GM23338 (cell line): ENCODE measurements at regions not wholly inside any gene's neighbourhood (a gene's known extent, or its start where the extent isn't known, plus 50 kb on each side); places are given as distances from the start of the nearest gene placed in this dataset.

Experiments
- ATAC-seq: fragments of 200-7000 bp; cut with Tn5 transposase; 3 replicates; pipeline ENCODE4 v1.9.1; 2020
- DNase-seq: peaks from one replicate; pipeline ENCODE4 v3.0.0-alpha.2; 2015; ENCODE audit warnings: low spot score
- H2AFZ ChIP-seq: fragments of 200-600 bp; sonication (generic); 2 replicates; pipeline ENCODE4 v1.8.0; 2016; ENCODE audit warnings: antibody characterized with exemption, mild to moderate bottlenecking, moderate library complexity
- H3F3A ChIP-seq: fragments of 200-600 bp; sonication (generic); replicated peaks from 2 replicates; pipeline ENCODE4 v1.8.0; 2017; ENCODE audit warnings: antibody characterized with exemption, mixed run types, low read depth
- H3K27ac ChIP-seq: fragments of 200-600 bp; sonication (generic); 2 replicates; pipeline ENCODE4 v1.6.1; 2016; ENCODE audit warnings: low read depth
- H3K27me3 ChIP-seq: fragments of 200-600 bp; sonication (generic); 2 replicates; pipeline ENCODE4 v1.8.0; 2016; ENCODE audit warnings: mild to moderate bottlenecking, mixed run types, moderate library complexity; ENCODE audit not compliant: insufficient read depth
- H3K36me3 ChIP-seq: fragments of 200-600 bp; sonication (generic); 2 replicates; pipeline ENCODE4 v1.8.0; 2016; ENCODE audit warnings: mild to moderate bottlenecking; ENCODE audit not compliant: insufficient read depth
- H3K4me1 ChIP-seq: fragments of 200-600 bp; sonication (generic); 2 replicates; pipeline ENCODE4 v1.8.0; 2016; ENCODE audit warnings: mild to moderate bottlenecking, moderate library complexity; ENCODE audit not compliant: insufficient read depth
- H3K4me2 ChIP-seq: fragments of 200-600 bp; sonication (generic); 2 replicates; pipeline ENCODE4 v1.7.1; 2017; ENCODE audit warnings: mixed run types
- H3K4me3 ChIP-seq: fragments of 200-600 bp; sonication (generic); 2 replicates; pipeline ENCODE4 v1.6.1; 2016; ENCODE audit warnings: mixed run types
- H3K79me2 ChIP-seq: fragments of 200-600 bp; sonication (generic); replicated peaks from 2 replicates; pipeline ENCODE4 v1.8.0; 2017; ENCODE audit warnings: mild to moderate bottlenecking; ENCODE audit not compliant: insufficient read depth
- H3K9me2 ChIP-seq: fragments of 200-600 bp; sonication (generic); 2 replicates; pipeline ENCODE4 v1.8.0; 2017; ENCODE audit not compliant: insufficient read depth
- H4K20me1 ChIP-seq: fragments of 200-600 bp; sonication (generic); replicated peaks from 2 replicates; pipeline ENCODE4 v1.8.0; 2017; ENCODE audit warnings: mild to moderate bottlenecking; ENCODE audit not compliant: insufficient read depth
- H3K27ac Mint-ChIP-seq: 2 replicates; pipeline ENCODE4 v1.8.0; 2020; ENCODE audit warnings: inconsistent platforms, mild to moderate bottlenecking, moderate library complexity, mixed read lengths
- H3K27me3 Mint-ChIP-seq: 3 replicates; pipeline ENCODE4 v1.8.0; 2022; ENCODE audit warnings: low read depth, mild to moderate bottlenecking, moderate library complexity, mixed read lengths, inconsistent platforms; ENCODE audit not compliant: insufficient read depth, poor library complexity
- H3K36me3 Mint-ChIP-seq: 3 replicates; pipeline ENCODE4 v1.8.0; 2021; ENCODE audit warnings: low read depth, mild to moderate bottlenecking, inconsistent platforms, moderate library complexity, mixed read lengths
- H3K4me1 Mint-ChIP-seq: 3 replicates; pipeline ENCODE4 v1.8.0; 2020; ENCODE audit warnings: mild to moderate bottlenecking, inconsistent platforms, mixed read lengths
- H3K4me3 Mint-ChIP-seq: 3 replicates; pipeline ENCODE4 v1.8.0; 2021; ENCODE audit warnings: moderate library complexity, mild to moderate bottlenecking, inconsistent platforms, mixed read lengths
- H3K9me3 Mint-ChIP-seq: 3 replicates; pipeline ENCODE4 v1.8.0; 2020; ENCODE audit warnings: moderate library complexity, mild to moderate bottlenecking, inconsistent platforms, mixed read lengths
- CTCF ChIP-seq, 2 experiments: fragments of 200-600 bp in 1 of 2; sonication (generic) in 1 of 2; conservative IDR thresholded peaks; 2 replicates each; pipeline versions ENCODE4 v1.5.1 to v1.6.1; 2016 to 2017; ENCODE audit warnings: antibody characterized with exemption in 2 of 2, low read depth in 2 of 2, mild to moderate bottlenecking in 2 of 2, moderate library complexity in 1 of 2
- ETS1 ChIP-seq: IDR thresholded peaks from 2 replicates; pipeline ENCODE4 v1.6.1; 2016; ENCODE audit warnings: antibody characterized with exemption
- NANOG ChIP-seq: IDR thresholded peaks from 2 replicates; pipeline ENCODE4 v1.6.1; 2016; ENCODE audit warnings: antibody characterized with exemption, borderline replicate concordance
- REST ChIP-seq: IDR thresholded peaks from one replicate; pipeline ENCODE4 v1.6.1; 2018; ENCODE audit warnings: antibody characterized with exemption; ENCODE audit not compliant: unreplicated experiment
- STAT1 ChIP-seq: IDR thresholded peaks from one replicate; pipeline ENCODE4 v1.6.1; 2016; ENCODE audit warnings: antibody characterized with exemption; ENCODE audit not compliant: unreplicated experiment
- ZNF114 ChIP-seq: fragments of 250-450 bp; sonication (Bioruptor Pico); IDR thresholded peaks from 2 replicates; pipeline ENCODE4 v1.5.0; 2020; ENCODE audit warnings: mild to moderate bottlenecking, moderate library complexity
- ZNF331 ChIP-seq: fragments of 250-450 bp; sonication (Bioruptor Pico); IDR thresholded peaks from 2 replicates; pipeline ENCODE4 v1.5.0; 2020; ENCODE audit warnings: low read depth, mild to moderate bottlenecking, moderate library complexity

GRCh38 chr4:142975618-142976017 is 129.5 kb upstream of the INPP4B start (continued):
- TF ChIP-seq REST = no peak
- no peak for TF ChIP-seq STAT1
- no peak for TF ChIP-seq CTCF (conservative IDR thresholded peaks at IDR 0.05; ENCODE audit: low read depth in 2 of 2)

- Histone ChIP-seq H4K20me1 (no peaks in the 10 kb centered on the region), H3K4me2 (no peak overlapping the region), H3K27ac (no peak overlapping the region), H2AFZ (no peak overlapping the region), H3K36me3 (no peaks in the 10 kb centered on the region), H3K4me3 (no peak overlapping the region), H3K27me3 (no peaks in the 10 kb centered on the region), H3K9me2 (no peaks in the 10 kb centered on the region), H3K4me1 (no peaks in the 10 kb centered on the region), H3K79me2 (no peaks in the 10 kb centered on the region), H3F3A (no peaks in the 10 kb centered on the region)
- no peaks in the 10 kb centered on the region for H3K9me3 Mint-ChIP-seq
- H3K4me1 Mint-ChIP-seq = peaks cover 8% of the 10 kb centered on the region; the same call in 2 of the 3 replicates
- ATAC-seq = no peak
- no peak for DNase-seq
- H3K27me3 Mint-ChIP-seq = no peaks in the 10 kb centered on the region
- H3K4me3 Mint-ChIP-seq = no peak overlapping the region
- H3K27ac Mint-ChIP-seq = no peak overlapping the region
- TF ChIP-seq ETS1 (no peak), ZNF114 (CRISPR knock-in tag) (no peak), NANOG (no peak), STAT1 (no peak), ZNF331 (CRISPR knock-in tag) (no peak)
- no peaks in the 10 kb centered on the region for H3K36me3 Mint-ChIP-seq
Observed at GRCh38 chr4:142976482-142976881, 130.4 kb upstream of the INPP4B start.

- no peaks in the 10 kb centered on the region for H3K4me1 ChIP-seq
- Mint-ChIP-seq H3K27me3 (no peaks in the 10 kb centered on the region), H3K4me3 (no peak overlapping the region), H3K36me3 (no peaks in the 10 kb centered on the region), H3K4me1 (peaks cover 6% of the 10 kb centered on the region; the same call in 2 of the 3 replicates), H3K9me3 (no peaks in the 10 kb centered on the region), H3K27ac (no peak overlapping the region)
- H3K4me3 ChIP-seq = no peak overlapping the region
- no peaks in the 10 kb centered on the region for H4K20me1 ChIP-seq
- no peaks in the 10 kb centered on the region for H3K79me2 ChIP-seq
- no peaks in the 10 kb centered on the region for H3K36me3 ChIP-seq
- ATAC-seq (no peak), DNase-seq (no peak)
- H3F3A ChIP-seq = no peaks in the 10 kb centered on the region
- H2AFZ ChIP-seq = no peak overlapping the region
- no peaks in the 10 kb centered on the region for H3K9me2 ChIP-seq
- H3K27me3 ChIP-seq = no peaks in the 10 kb centered on the region
- H3K27ac ChIP-seq = no peak overlapping the region
- H3K4me2 ChIP-seq = no peak overlapping the region
- TF ChIP-seq REST (no peak), ETS1 (no peak), ZNF331 (CRISPR knock-in tag) (no peak), CTCF (conservative IDR thresholded peaks at IDR 0.05; ENCODE audit: low read depth in 2 of 2) (no peak), ZNF114 (CRISPR knock-in tag) (no peak), STAT1 (no peak)
Observed at GRCh38 chr4:142977182-142977581, 131.1 kb upstream of the INPP4B start.
